ENCODE measurements at regions not wholly inside any gene's neighbourhood (a gene's known extent, or its start where the extent isn't known, plus 50 kb on each side); places are given as distances from the start of the nearest gene placed in this dataset.

- no peak for TF ChIP-seq CTCF (conservative IDR thresholded peaks at IDR 0.05)
- no peak for TF ChIP-seq EZH2 (IDR thresholded peaks at IDR 0.05; ENCODE audit: low read depth)
Measured at GRCh38 chr20:50295345-50295744, 104.7 kb downstream of the CEBPB start.

Measured in PC-9 (cell line).